Gastroesophageal sphincter (tissue), 4 donors: ENCODE measurements at regions not wholly inside any gene's neighbourhood (a gene's known extent, or its start where the extent isn't known, plus 50 kb on each side); places are given as distances from the start of the nearest gene placed in this dataset.
"Not testable (repeated sequence)": the region's sequence is repeated elsewhere in the genome, so short reads cannot be mapped to it uniquely, and the experiment has no call there.

ENCODE experiments used
- ATAC-seq: fragments of 150-250 bp; one replicate; pipeline ENCODE4 v1.9.1; 2016; ENCODE audit warnings: mild to moderate bottlenecking, moderate library complexity
- H3K27ac ChIP-seq, 4 donors: fragments of 200-600 bp; sonication (generic) in 3 of 4; 1 replicate in 3 of 4; 2 replicates in 1 of 4; pipeline ENCODE4 v1.5.1; 2016 to 2019
- H3K27me3 ChIP-seq: fragments of 200-600 bp; sonication (generic); one replicate; pipeline ENCODE4 v1.5.1; 2019
- H3K36me3 ChIP-seq, 2 donors: fragments of 200-600 bp; sonication (generic); one replicate each; pipeline ENCODE4 v1.5.1; 2019; ENCODE audit warnings: control low read depth in 1 of 2
- H3K4me1 ChIP-seq, 3 donors: fragments of 200-600 bp; sonication (generic); 1 replicate in 2 of 3; 2 replicates in 1 of 3; pipeline ENCODE4 v1.5.1; 2016 to 2019; ENCODE audit warnings: control low read depth in 2 of 3
- H3K4me3 ChIP-seq, 2 donors: fragments of 200-600 bp; sonication (generic); one replicate each; pipeline ENCODE4 v1.5.1; 2019; ENCODE audit warnings: mild to moderate bottlenecking in 1 of 2, moderate library complexity in 1 of 2
- H3K9me3 ChIP-seq, 3 donors: fragments of 200-600 bp; sonication (generic); one replicate each; pipeline ENCODE4 v1.5.1; 2017 to 2019; ENCODE audit warnings: control low read depth in 2 of 3
- WGBS, 2 donors: methylation state at CpG; one replicate each; pipeline ENCODE4 v1.1.5; 2018; ENCODE audit warnings: low coverage in 1 of 2; 5-methylcytosine and 5-hydroxymethylcytosine counted together
- TF ChIP-seq, protein P1 (sequence below), 4 experiments: fragments of 200-600 bp in 2 of 4; fragments of 450-650 bp in 2 of 4; sonication (generic) in 1 of 4; IDR thresholded peaks; one replicate each; pipeline ENCODE4 v1.5.1; 2017 to 2019; ENCODE audit warnings: antibody characterized with exemption in 4 of 4, mild to moderate bottlenecking in 2 of 4, moderate library complexity in 2 of 4

DNA sequence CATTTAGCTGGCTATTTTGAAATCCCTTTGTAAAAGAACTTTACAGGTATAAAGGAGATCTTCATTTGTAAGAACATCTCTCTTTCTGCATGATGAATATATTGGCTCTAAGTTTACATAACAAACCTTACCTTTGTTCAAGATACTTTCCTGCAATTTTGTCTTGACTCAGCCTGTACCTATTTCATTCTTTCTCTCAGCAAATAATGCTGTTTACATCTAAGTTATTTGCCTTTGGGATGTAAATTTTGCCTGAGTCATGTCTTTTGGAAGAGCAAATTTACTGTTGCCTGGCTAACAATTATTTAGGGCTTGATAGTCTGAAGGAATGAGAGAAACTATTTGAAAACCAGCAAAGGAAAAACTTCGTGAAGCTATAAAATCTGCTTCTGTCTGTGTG is 210.4 kb upstream of the TGIF2LY start:
- H3K36me3 ChIP-seq, ATAC-seq, H3K4me3 ChIP-seq, H3K9me3 ChIP-seq, H3K27ac ChIP-seq, H3K4me1 ChIP-seq, H3K27me3 ChIP-seq: not testable (repeated sequence)
- WGBS, 2 donors, result no CpG with 5 or more reads among the region's 1 CpG

DNA sequence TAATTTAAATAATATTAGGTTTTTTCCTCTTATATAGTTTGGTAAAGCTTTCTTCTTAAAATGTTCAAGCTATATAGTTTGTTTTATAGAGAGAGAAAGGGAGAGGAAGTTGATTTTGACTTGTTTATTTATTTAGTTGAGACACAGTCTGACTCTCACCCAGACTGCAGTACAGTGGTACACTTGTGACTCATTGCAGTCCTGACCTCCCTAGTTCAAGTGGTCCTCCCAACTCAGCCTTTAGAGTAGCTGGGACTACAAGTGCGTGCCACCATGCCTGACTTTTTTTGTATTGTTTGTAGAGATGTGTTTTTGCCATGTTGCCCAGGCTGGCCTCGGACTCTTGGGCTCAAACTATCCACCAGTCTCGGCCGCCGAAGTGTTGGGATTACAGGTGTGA is 187.4 kb upstream of the TGIF2LY start:
- not testable (repeated sequence) for H3K36me3 ChIP-seq, ATAC-seq, H3K27me3 ChIP-seq, H3K4me3 ChIP-seq, H3K4me1 ChIP-seq, H3K27ac ChIP-seq, H3K9me3 ChIP-seq
- WGBS, 2 donors, result 95% methylated on average over 5 of the region's 5 CpGs; no CpG with 5 or more reads in 1 of the 2 donors

DNA sequence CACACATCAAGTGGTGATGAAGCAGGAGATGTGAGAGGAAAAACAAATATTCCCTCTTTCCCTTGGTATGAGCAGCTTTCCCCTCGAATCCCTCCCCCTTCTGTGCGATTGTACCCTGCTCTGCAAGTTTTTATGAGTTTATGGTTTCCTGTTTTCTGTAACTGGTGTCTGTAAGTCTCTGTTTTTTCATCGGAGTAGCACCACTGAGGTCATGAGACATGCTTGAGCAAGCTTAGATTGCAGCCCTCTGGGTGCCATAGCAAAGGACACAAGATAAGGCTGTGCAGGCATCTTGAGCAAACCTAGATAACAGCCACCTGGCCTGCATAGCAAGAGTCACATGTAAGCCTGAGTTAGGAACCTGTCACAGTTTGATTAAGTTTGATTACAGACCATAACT is 174.6 kb upstream of the TGIF2LY start:
- not testable (repeated sequence) for ATAC-seq, H3K4me1 ChIP-seq
- 82% methylated on average over 3 of the region's 3 CpGs; no CpG with 5 or more reads in 1 of the 2 donors for WGBS, 2 donors

DNA sequence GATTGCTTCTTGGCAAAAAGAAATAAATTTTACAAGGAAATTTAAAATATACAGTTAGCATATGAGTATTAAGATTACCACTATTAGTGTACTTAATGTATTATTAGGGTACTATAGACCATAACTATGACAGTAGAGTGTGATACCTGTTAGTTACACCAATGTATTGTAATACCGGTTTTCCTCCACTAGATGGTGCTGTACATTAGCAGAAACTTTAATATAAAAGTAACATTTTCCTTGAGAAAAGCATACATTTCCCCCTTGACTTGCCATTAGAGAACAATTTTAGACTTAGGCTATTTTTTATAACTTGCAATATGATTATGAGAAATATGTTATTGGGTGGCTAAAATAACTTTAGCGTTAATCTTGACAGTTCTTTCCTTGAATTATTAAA is 173.3 kb upstream of the TGIF2LY start:
- WGBS, 2 donors, result 5% methylated on average over 2 of the region's 2 CpGs; no CpG with 5 or more reads in 1 of the 2 donors
- TF ChIP-seq, protein P1, sequence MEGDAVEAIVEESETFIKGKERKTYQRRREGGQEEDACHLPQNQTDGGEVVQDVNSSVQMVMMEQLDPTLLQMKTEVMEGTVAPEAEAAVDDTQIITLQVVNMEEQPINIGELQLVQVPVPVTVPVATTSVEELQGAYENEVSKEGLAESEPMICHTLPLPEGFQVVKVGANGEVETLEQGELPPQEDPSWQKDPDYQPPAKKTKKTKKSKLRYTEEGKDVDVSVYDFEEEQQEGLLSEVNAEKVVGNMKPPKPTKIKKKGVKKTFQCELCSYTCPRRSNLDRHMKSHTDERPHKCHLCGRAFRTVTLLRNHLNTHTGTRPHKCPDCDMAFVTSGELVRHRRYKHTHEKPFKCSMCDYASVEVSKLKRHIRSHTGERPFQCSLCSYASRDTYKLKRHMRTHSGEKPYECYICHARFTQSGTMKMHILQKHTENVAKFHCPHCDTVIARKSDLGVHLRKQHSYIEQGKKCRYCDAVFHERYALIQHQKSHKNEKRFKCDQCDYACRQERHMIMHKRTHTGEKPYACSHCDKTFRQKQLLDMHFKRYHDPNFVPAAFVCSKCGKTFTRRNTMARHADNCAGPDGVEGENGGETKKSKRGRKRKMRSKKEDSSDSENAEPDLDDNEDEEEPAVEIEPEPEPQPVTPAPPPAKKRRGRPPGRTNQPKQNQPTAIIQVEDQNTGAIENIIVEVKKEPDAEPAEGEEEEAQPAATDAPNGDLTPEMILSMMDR (IDR thresholded peaks at IDR 0.05), result peak in 3 of 4 experiments; percentile 25 to 28 (median 25)

More for the DNA sequence above, 174.6 kb upstream of the TGIF2LY start:
- not testable (repeated sequence) for H3K4me3 ChIP-seq, H3K9me3 ChIP-seq, H3K27ac ChIP-seq, H3K27me3 ChIP-seq, H3K36me3 ChIP-seq

DNA sequence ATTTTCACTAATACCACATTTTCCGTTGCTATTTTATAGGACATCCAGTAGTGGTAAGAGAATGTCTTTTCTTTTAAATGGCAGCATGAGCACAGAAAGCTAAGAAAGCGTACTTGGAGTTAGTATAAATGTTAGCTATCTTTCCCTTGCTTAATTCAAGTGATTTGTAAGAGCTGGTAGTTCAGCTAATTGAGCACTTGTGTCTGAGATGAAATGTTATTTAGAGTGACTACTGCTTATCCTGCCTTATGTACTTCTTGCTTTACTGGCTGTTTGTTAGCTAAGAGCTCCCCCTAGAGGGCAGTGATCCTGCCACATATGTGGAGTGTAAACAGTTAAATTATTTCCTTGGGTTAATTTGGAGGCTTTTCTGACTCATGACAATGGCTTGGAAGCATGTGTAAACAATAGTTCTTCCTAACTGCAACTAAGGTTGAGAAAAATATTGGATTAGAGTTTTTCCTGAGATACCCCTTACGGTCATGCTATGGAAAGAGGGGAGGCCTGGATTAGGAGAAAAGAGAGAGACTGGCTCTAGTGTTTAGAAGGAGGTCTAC is 171.9 kb upstream of the TGIF2LY start:
- H3K36me3 ChIP-seq, H3K27ac ChIP-seq, H3K4me3 ChIP-seq, H3K27me3 ChIP-seq, H3K9me3 ChIP-seq, H3K4me1 ChIP-seq, ATAC-seq: not testable (repeated sequence)
- 100% methylated on average over 1 of the region's 3 CpGs; no CpG with 5 or more reads in 1 of the 2 donors for WGBS, 2 donors

More for the DNA sequence above, 173.3 kb upstream of the TGIF2LY start:
- not testable (repeated sequence) for H3K27ac ChIP-seq, H3K9me3 ChIP-seq, H3K36me3 ChIP-seq, H3K4me1 ChIP-seq, ATAC-seq, H3K4me3 ChIP-seq, H3K27me3 ChIP-seq

DNA sequence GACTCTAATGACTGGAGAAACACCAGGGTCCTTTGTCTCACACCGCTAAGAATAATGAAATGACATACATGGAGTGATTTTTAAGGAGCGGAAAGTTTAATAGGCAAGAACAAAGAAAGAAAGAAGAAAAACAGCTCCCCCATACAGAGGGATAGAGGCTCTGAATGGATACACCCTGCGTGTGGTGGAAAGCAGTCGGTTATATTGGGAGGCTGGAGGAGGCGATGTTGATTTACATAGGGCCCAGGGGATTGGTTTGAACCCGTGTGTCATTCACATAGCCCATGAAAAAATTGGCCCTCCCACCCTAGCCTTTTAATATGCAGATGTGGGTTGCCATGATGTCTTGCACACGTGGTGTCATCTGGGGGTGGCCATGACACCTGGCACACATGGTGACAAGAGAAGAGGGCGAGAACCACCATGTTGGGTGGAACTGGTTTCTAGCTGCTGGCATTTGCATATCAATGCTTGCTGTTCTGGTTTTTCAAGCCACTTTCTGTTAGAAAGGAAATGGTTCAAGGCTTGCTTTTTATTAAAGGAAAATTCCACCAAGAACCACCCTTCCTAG is 168.5 kb upstream of the TGIF2LY start:
- ATAC-seq, H3K27me3 ChIP-seq, H3K4me3 ChIP-seq, H3K9me3 ChIP-seq, H3K36me3 ChIP-seq, H3K4me1 ChIP-seq, H3K27ac ChIP-seq: not testable (repeated sequence)
- WGBS, 2 donors, result 100% methylated on average over 1 of the region's 8 CpGs; no CpG with 5 or more reads in 1 of the 2 donors
